Astrocyte (in vitro differentiated cells and primary cell): ENCODE measurements at regions not wholly inside any gene's neighbourhood (a gene's known extent, or its start where the extent isn't known, plus 50 kb on each side); places are given as distances from the start of the nearest gene placed in this dataset.

ENCODE experiments used
- DNase-seq: peaks from one replicate; pipeline ENCODE4 v3.0.0-alpha.2; 2010; ENCODE audit warnings: low read depth
- FAIRE-seq: peaks from 2 replicates; lab custom pipeline; 2011; peaks lifted over from hg19 to GRCh38; lab: Jason Lieb, UNC
- H2AFZ ChIP-seq: 2 replicates; pipeline ENCODE4 v1.6.0; 2012; ENCODE audit warnings: low read depth, low read length, inconsistent platforms
- H3K27ac ChIP-seq: 2 replicates; pipeline ENCODE4 v1.5.1; 2011; ENCODE audit warnings: low read depth, low read length, inconsistent platforms
- H3K27me3 ChIP-seq: 2 replicates; pipeline ENCODE4 v1.6.0; 2011; ENCODE audit warnings: low read length, inconsistent platforms; ENCODE audit not compliant: insufficient read depth
- H3K36me3 ChIP-seq: 2 replicates; pipeline ENCODE4 v1.5.1; 2011; ENCODE audit warnings: low read length, inconsistent platforms; ENCODE audit not compliant: insufficient read depth
- H3K4me1 ChIP-seq: 2 replicates; pipeline ENCODE4 v1.5.1; 2011; ENCODE audit warnings: low read length, inconsistent platforms; ENCODE audit not compliant: insufficient read depth
- H3K4me2 ChIP-seq: 2 replicates; pipeline ENCODE4 v1.6.0; 2012; ENCODE audit warnings: low read length, inconsistent platforms
- H3K4me3 ChIP-seq: 2 replicates; pipeline ENCODE4 v1.5.1; 2011; ENCODE audit warnings: low read depth, mild to moderate bottlenecking, low read length, inconsistent platforms; ENCODE audit not compliant: insufficient read depth
- H3K79me2 ChIP-seq: 2 replicates; pipeline ENCODE4 v1.6.0; 2012; ENCODE audit warnings: mild to moderate bottlenecking, low read length, inconsistent platforms; ENCODE audit not compliant: insufficient read depth
- H3K9ac ChIP-seq: 2 replicates; pipeline ENCODE4 v1.6.0; 2012; ENCODE audit warnings: mild to moderate bottlenecking, low read length, inconsistent platforms
- H3K9me3 ChIP-seq: 2 replicates; pipeline ENCODE4 v1.5.1; 2012; ENCODE audit warnings: low read depth, mild to moderate bottlenecking, low read length, inconsistent platforms; ENCODE audit not compliant: insufficient read depth
- H4K20me1 ChIP-seq: 2 replicates; pipeline ENCODE4 v1.6.0; 2012; ENCODE audit warnings: low read length, inconsistent platforms; ENCODE audit not compliant: insufficient read depth
- H3K27ac Mint-ChIP-seq: one replicate; pipeline ENCODE4 v1.8.0; 2021; ENCODE audit warnings: mild to moderate bottlenecking, mixed read lengths; ENCODE audit not compliant: unreplicated experiment
- H3K27me3 Mint-ChIP-seq: one replicate; pipeline ENCODE4 v1.8.0; 2021; ENCODE audit warnings: low read depth, mixed read lengths; ENCODE audit not compliant: unreplicated experiment
- H3K36me3 Mint-ChIP-seq: one replicate; pipeline ENCODE4 v1.8.0; 2021; ENCODE audit warnings: low read depth, mixed read lengths; ENCODE audit not compliant: unreplicated experiment
- H3K4me1 Mint-ChIP-seq: one replicate; pipeline ENCODE4 v1.8.0; 2021; ENCODE audit warnings: low read depth, mixed read lengths; ENCODE audit not compliant: unreplicated experiment
- H3K4me3 Mint-ChIP-seq: one replicate; pipeline ENCODE4 v1.8.0; 2021; ENCODE audit warnings: mild to moderate bottlenecking, moderate library complexity, mixed read lengths; ENCODE audit not compliant: unreplicated experiment
- H3K9me3 Mint-ChIP-seq: one replicate; pipeline ENCODE4 v1.8.0; 2021; ENCODE audit warnings: mild to moderate bottlenecking, mixed read lengths; ENCODE audit not compliant: unreplicated experiment
- EZH2 ChIP-seq: IDR thresholded peaks from 2 replicates; pipeline ENCODE4 v1.6.1; 2012; ENCODE audit warnings: mild to moderate bottlenecking, low read length, inconsistent platforms; ENCODE audit not compliant: insufficient read depth
- TF ChIP-seq, protein P1 (sequence below): IDR thresholded peaks from 2 replicates; pipeline ENCODE4 v1.5.1; 2011; ENCODE audit warnings: low read depth, mild to moderate bottlenecking, inconsistent platforms, low read length, moderate library complexity; ENCODE audit not compliant: insufficient read depth

DNA sequence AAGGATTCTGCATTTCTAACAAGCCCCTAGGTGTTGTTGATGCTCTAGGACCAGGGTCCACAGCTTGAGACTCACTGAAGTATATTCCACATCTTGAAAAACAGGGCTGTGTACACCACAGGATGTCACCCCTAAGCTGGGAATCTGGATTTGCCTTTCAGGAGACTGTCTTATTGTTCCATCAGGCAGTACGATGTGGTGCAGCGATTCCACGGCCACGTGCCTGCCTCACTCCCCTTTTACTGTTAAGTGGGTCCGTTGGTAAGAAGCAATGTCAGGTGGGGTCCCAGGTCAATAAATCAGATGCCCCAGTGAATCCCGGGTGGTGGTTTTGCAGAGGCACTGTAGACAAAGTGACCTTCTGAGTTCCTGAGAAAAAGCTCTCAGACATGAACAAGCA is 470.7 kb downstream of the HS3ST3B1 start:
- H3K9me3 Mint-ChIP-seq = peaks cover 2% of the 10 kb centered on the region
- Histone ChIP-seq H4K20me1 (no peaks in the 10 kb centered on the region), H3K4me3 (no peak overlapping the region), H3K9ac (no peak overlapping the region), H3K9me3 (no peaks in the 10 kb centered on the region), H3K4me1 (peaks cover 9% of the 10 kb centered on the region), H3K79me2 (no peaks in the 10 kb centered on the region), H3K27ac (no peak overlapping the region), H3K27me3 (no peaks in the 10 kb centered on the region), H2AFZ (no peak overlapping the region), H3K4me2 (no peak overlapping the region), H3K36me3 (no peaks in the 10 kb centered on the region)
- no peak for TF ChIP-seq EZH2
- TF ChIP-seq, protein P1, sequence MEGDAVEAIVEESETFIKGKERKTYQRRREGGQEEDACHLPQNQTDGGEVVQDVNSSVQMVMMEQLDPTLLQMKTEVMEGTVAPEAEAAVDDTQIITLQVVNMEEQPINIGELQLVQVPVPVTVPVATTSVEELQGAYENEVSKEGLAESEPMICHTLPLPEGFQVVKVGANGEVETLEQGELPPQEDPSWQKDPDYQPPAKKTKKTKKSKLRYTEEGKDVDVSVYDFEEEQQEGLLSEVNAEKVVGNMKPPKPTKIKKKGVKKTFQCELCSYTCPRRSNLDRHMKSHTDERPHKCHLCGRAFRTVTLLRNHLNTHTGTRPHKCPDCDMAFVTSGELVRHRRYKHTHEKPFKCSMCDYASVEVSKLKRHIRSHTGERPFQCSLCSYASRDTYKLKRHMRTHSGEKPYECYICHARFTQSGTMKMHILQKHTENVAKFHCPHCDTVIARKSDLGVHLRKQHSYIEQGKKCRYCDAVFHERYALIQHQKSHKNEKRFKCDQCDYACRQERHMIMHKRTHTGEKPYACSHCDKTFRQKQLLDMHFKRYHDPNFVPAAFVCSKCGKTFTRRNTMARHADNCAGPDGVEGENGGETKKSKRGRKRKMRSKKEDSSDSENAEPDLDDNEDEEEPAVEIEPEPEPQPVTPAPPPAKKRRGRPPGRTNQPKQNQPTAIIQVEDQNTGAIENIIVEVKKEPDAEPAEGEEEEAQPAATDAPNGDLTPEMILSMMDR = no peak
- H3K27ac Mint-ChIP-seq = no peak overlapping the region
- H3K27me3 Mint-ChIP-seq = no peaks in the 10 kb centered on the region
- H3K4me3 Mint-ChIP-seq = no peak overlapping the region
- peaks cover 12% of the 10 kb centered on the region for H3K4me1 Mint-ChIP-seq
- H3K36me3 Mint-ChIP-seq = no peaks in the 10 kb centered on the region
- DNase-seq = no peak
- no peak for FAIRE-seq

DNA sequence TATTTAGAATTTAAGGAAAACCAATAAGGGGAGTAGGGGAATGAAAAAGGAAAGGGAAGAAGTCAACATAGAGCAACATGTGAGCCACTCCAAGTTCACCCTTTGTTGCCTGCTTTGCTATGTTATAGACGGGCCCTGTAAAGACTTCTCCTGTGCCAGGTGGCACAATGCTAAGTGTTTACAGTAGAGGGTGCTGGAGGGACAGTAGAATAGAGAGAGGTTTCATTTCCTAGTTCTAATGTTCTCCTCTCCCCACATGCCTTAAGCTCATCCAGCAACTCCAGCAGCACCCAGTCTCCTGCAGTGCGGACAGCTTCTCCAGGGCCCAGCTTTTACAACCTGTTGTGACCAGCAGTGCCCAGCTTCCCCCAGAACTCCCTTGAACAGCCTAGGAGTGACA is 468.0 kb downstream of the HS3ST3B1 start:
- FAIRE-seq (no peak), DNase-seq (no peak)
- Mint-ChIP-seq H3K36me3 (no peaks in the 10 kb centered on the region), H3K4me3 (no peak overlapping the region), H3K9me3 (peaks cover 2% of the 10 kb centered on the region), H3K27ac (no peak overlapping the region), H3K27me3 (no peaks in the 10 kb centered on the region), H3K4me1 (no peaks in the 10 kb centered on the region)
- Histone ChIP-seq H3K79me2 (no peaks in the 10 kb centered on the region), H3K36me3 (no peaks in the 10 kb centered on the region), H3K4me3 (no peak overlapping the region), H3K27me3 (no peaks in the 10 kb centered on the region), H3K27ac (no peak overlapping the region), H2AFZ (no peak overlapping the region), H4K20me1 (no peaks in the 10 kb centered on the region), H3K9ac (no peak overlapping the region), H3K9me3 (no peaks in the 10 kb centered on the region), H3K4me1 (no peaks in the 10 kb centered on the region), H3K4me2 (no peak overlapping the region)
- TF ChIP-seq EZH2 = no peak
- TF ChIP-seq, protein P1 = no peak

DNA sequence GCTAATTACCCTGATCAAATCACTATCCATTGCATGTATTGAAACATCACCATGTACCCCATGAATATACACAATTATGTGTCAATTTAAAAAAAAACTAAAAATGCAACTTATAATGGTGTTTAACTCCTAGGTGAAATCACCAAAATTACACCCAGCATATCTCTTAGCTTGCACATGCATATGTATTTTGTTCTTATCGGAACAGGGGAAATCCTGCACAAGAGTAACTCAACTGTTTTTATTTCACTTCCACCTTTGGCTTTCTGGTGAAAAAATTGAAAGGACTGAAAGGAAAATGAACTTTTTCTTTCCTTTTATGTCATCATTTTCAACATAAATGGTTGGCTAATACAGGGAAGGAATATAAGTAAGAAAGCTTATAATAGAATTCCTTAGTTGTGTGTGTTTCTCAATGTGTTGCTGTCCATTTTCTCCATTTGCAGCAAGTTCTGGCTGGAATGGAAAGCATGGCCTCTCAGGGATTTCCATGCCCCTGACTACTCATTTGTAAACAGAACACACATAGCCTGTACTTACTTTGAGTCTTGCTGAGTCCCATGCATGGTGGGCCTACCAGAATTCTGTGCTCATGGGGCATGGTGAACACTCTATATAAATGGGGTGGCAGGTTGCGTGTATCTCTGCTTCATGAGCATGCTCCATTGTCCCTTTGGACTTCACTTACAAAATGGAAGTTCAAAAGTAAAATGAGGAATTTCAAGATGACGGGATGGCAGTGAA is 462.0 kb downstream of the HS3ST3B1 start:
- DNase-seq (no peak), FAIRE-seq (no peak)
- H3K4me1 Mint-ChIP-seq = peaks cover 16% of the 10 kb centered on the region
- Histone ChIP-seq H3K79me2 (no peaks in the 10 kb centered on the region), H3K27ac (no peak overlapping the region), H3K36me3 (no peaks in the 10 kb centered on the region), H3K4me1 (no peaks in the 10 kb centered on the region), H4K20me1 (no peaks in the 10 kb centered on the region), H3K27me3 (no peaks in the 10 kb centered on the region), H3K9me3 (peaks cover 3% of the 10 kb centered on the region), H3K9ac (no peak overlapping the region), H3K4me3 (no peak overlapping the region), H2AFZ (no peak overlapping the region), H3K4me2 (no peak overlapping the region)
- H3K36me3 Mint-ChIP-seq = no peaks in the 10 kb centered on the region
- no peak overlapping the region for H3K27ac Mint-ChIP-seq
- TF ChIP-seq EZH2 = no peak
- no peak overlapping the region for H3K4me3 Mint-ChIP-seq
- H3K27me3 Mint-ChIP-seq = peaks cover 2% of the 10 kb centered on the region
- no peaks in the 10 kb centered on the region for H3K9me3 Mint-ChIP-seq
